Liver (tissue), 8 donors: ENCODE measurements at regions not wholly inside any gene's neighbourhood (a gene's known extent, or its start where the extent isn't known, plus 50 kb on each side); places are given as distances from the start of the nearest gene placed in this dataset.

Experiments
- DNase-seq: peaks from one replicate; pipeline ENCODE4 v3.0.0-alpha.2; 2017; ENCODE audit warnings: low spot score
- H3K27ac ChIP-seq, 2 donors: one replicate each; pipeline ENCODE4 v1.7.0; 2013; ENCODE audit warnings: inconsistent platforms in 2 of 2, low read length in 2 of 2, control low read depth in 1 of 2, low read depth in 1 of 2, mild to moderate bottlenecking in 1 of 2
- H3K27me3 ChIP-seq, 4 donors: one replicate each; pipeline versions ENCODE4 v1.6.1 to v1.7.0; 2013; ENCODE audit warnings: low read length in 3 of 4, inconsistent platforms in 1 of 4, mild to moderate bottlenecking in 1 of 4, moderate library complexity in 1 of 4; ENCODE audit not compliant: control insufficient read depth in 4 of 4, insufficient read depth in 4 of 4
- H3K36me3 ChIP-seq, 4 donors: one replicate each; pipeline versions ENCODE4 v1.6.1 to v1.7.0; 2013; ENCODE audit warnings: low read length in 3 of 4, mild to moderate bottlenecking in 3 of 4, low read depth in 1 of 4, moderate library complexity in 1 of 4; ENCODE audit not compliant: control insufficient read depth in 4 of 4, insufficient read depth in 3 of 4
- H3K4me1 ChIP-seq, 4 donors: one replicate each; pipeline versions ENCODE4 v1.6.1 to v1.7.0; 2013; ENCODE audit warnings: low read length in 3 of 4, mild to moderate bottlenecking in 3 of 4, moderate library complexity in 1 of 4; ENCODE audit not compliant: control insufficient read depth in 4 of 4, insufficient read depth in 4 of 4
- H3K4me3 ChIP-seq, 3 donors: one replicate each; pipeline versions ENCODE4 v1.6.1 to v1.7.0; 2013; ENCODE audit warnings: low read length in 3 of 3, control low read depth in 1 of 3, low read depth in 1 of 3, mild to moderate bottlenecking in 1 of 3
- H3K9ac ChIP-seq, 2 donors: one replicate each; pipeline ENCODE4 v1.7.0; 2013; ENCODE audit warnings: low read length in 2 of 2, mild to moderate bottlenecking in 2 of 2, moderate library complexity in 2 of 2, control low read depth in 1 of 2, low read depth in 1 of 2
- H3K9me3 ChIP-seq, 4 donors: one replicate each; pipeline versions ENCODE4 v1.6.1 to v1.7.0; 2013; ENCODE audit warnings: low read length in 3 of 4; ENCODE audit not compliant: control insufficient read depth in 4 of 4
- FOXA1 ChIP-seq: IDR thresholded peaks from 2 replicates; pipeline ENCODE4 v1.6.1; 2016; ENCODE audit warnings: antibody characterized with exemption
- FOXA2 ChIP-seq: IDR thresholded peaks from 2 replicates; pipeline ENCODE4 v1.6.1; 2016; ENCODE audit warnings: antibody characterized with exemption
- GABPA ChIP-seq, 2 donors: IDR thresholded peaks in 1 of 2; conservative IDR thresholded peaks in 1 of 2; 2 replicates each; pipeline ENCODE4 v1.6.1; 2016; ENCODE audit warnings: antibody characterized with exemption in 2 of 2, mild to moderate bottlenecking in 1 of 2, moderate library complexity in 1 of 2
- HNF4A ChIP-seq, 2 donors: conservative IDR thresholded peaks; 2 replicates each; pipeline ENCODE4 v1.6.1; 2016; ENCODE audit warnings: antibody characterized with exemption in 2 of 2, mild to moderate bottlenecking in 2 of 2
- HNF4G ChIP-seq: IDR thresholded peaks from 2 replicates; pipeline ENCODE4 v1.6.1; 2016; ENCODE audit warnings: antibody characterized with exemption
- JUND ChIP-seq, 2 donors: IDR thresholded peaks; 2 replicates each; pipeline ENCODE4 v1.6.1; 2016; ENCODE audit warnings: antibody characterized with exemption in 2 of 2
- NR2F2 ChIP-seq: IDR thresholded peaks from 2 replicates; pipeline ENCODE4 v1.6.1; 2016; ENCODE audit warnings: antibody characterized with exemption
- RXRA ChIP-seq, 2 donors: IDR thresholded peaks; 2 replicates each; pipeline ENCODE4 v1.6.1; 2017 to 2018; ENCODE audit warnings: antibody characterized with exemption in 2 of 2, mild to moderate bottlenecking in 1 of 2
- SP1 ChIP-seq: IDR thresholded peaks from 2 replicates; pipeline ENCODE4 v1.6.1; 2018; ENCODE audit warnings: antibody characterized with exemption, mild to moderate bottlenecking
- TAF1 ChIP-seq: conservative IDR thresholded peaks from 2 replicates; pipeline ENCODE4 v1.6.1; 2016; ENCODE audit warnings: antibody characterized with exemption, mild to moderate bottlenecking
- YY1 ChIP-seq: IDR thresholded peaks from 2 replicates; pipeline ENCODE4 v1.6.1; 2016; ENCODE audit warnings: antibody characterized with exemption, mild to moderate bottlenecking
- WGBS: extraction: QIAGEN DNeasy Blood & Tissue Kit; methylation state at CpG from one replicate; pipeline ENCODE4 v1.1.7; 2013; 5-methylcytosine and 5-hydroxymethylcytosine counted together
- TF ChIP-seq, protein P1 (sequence below): IDR thresholded peaks from 2 replicates; pipeline ENCODE4 v1.6.1; 2016; ENCODE audit warnings: antibody characterized with exemption
- TF ChIP-seq, protein P2 (sequence below): IDR thresholded peaks from 2 replicates; pipeline ENCODE4 v1.6.1; 2016; ENCODE audit warnings: antibody characterized with exemption, mild to moderate bottlenecking
- TF ChIP-seq, protein P3 (sequence below): IDR thresholded peaks from 2 replicates; pipeline ENCODE4 v1.6.1; 2016; ENCODE audit warnings: antibody characterized with exemption
- TF ChIP-seq, protein P4 (sequence below): IDR thresholded peaks from 2 replicates; pipeline ENCODE4 v1.6.1; 2016; ENCODE audit warnings: antibody characterized with exemption
- TF ChIP-seq, protein P5 (sequence below): fragments of 150-350 bp; IDR thresholded peaks from 2 replicates; pipeline ENCODE4 v1.5.1; 2017; ENCODE audit warnings: improper control_type of control experiment, low read depth, low read length; ENCODE audit not compliant: missing input control
- donor health status: healthy.
- donor health status: healthy.
- donor health status: healthy.
- donor health status: healthy.
- donor health status: healthy.

DNA sequence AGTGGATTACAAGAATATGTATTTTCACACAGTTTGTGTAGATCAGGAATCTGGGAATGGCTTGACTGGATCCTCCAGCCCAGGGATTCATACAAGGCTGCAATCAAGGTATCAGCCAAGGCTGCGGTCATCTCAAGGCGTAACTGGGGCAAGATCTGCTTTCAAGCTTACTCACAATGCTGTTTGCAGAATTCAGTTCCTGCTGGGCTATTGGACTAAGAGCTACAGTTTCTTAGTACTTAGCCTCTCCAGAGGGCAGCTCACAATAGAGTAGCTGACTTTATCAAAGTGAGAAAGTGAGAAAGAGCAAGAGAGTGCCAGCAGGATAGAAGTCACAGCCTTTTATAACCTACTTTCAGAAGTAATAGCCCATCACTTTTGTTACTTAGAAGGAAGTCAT lies 211.0 kb downstream of the MAP2K6 start:
- 68% methylated on average over 2 of the region's 2 CpGs for WGBS
- Histone ChIP-seq H3K9ac (no peak overlapping the region), H3K4me1 (no peaks in the 10 kb centered on the region), H3K27ac (no peak overlapping the region), H3K9me3 (peaks cover 0 to 3% (median 0%) of the 10 kb centered on the region in 4 donors), H3K27me3 (peaks cover 0 to 14% (median 0%) of the 10 kb centered on the region in 4 donors), H3K4me3 (no peak overlapping the region), H3K36me3 (no peaks in the 10 kb centered on the region)
- TF ChIP-seq TAF1 (no peak), FOXA1 (no peak), YY1 (no peak), FOXA2 (no peak), NR2F2 (no peak), HNF4A (conservative IDR thresholded peaks at IDR 0.05) (no peak), RXRA (IDR thresholded peaks at IDR 0.05) (no peak), SP1 (no peak)
- TF ChIP-seq, protein P1, sequence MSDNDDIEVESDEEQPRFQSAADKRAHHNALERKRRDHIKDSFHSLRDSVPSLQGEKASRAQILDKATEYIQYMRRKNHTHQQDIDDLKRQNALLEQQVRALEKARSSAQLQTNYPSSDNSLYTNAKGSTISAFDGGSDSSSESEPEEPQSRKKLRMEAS = no peak
- TF ChIP-seq, protein P2, sequence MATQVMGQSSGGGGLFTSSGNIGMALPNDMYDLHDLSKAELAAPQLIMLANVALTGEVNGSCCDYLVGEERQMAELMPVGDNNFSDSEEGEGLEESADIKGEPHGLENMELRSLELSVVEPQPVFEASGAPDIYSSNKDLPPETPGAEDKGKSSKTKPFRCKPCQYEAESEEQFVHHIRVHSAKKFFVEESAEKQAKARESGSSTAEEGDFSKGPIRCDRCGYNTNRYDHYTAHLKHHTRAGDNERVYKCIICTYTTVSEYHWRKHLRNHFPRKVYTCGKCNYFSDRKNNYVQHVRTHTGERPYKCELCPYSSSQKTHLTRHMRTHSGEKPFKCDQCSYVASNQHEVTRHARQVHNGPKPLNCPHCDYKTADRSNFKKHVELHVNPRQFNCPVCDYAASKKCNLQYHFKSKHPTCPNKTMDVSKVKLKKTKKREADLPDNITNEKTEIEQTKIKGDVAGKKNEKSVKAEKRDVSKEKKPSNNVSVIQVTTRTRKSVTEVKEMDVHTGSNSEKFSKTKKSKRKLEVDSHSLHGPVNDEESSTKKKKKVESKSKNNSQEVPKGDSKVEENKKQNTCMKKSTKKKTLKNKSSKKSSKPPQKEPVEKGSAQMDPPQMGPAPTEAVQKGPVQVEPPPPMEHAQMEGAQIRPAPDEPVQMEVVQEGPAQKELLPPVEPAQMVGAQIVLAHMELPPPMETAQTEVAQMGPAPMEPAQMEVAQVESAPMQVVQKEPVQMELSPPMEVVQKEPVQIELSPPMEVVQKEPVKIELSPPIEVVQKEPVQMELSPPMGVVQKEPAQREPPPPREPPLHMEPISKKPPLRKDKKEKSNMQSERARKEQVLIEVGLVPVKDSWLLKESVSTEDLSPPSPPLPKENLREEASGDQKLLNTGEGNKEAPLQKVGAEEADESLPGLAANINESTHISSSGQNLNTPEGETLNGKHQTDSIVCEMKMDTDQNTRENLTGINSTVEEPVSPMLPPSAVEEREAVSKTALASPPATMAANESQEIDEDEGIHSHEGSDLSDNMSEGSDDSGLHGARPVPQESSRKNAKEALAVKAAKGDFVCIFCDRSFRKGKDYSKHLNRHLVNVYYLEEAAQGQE = no peak
- DNase-seq = no peak

DNA sequence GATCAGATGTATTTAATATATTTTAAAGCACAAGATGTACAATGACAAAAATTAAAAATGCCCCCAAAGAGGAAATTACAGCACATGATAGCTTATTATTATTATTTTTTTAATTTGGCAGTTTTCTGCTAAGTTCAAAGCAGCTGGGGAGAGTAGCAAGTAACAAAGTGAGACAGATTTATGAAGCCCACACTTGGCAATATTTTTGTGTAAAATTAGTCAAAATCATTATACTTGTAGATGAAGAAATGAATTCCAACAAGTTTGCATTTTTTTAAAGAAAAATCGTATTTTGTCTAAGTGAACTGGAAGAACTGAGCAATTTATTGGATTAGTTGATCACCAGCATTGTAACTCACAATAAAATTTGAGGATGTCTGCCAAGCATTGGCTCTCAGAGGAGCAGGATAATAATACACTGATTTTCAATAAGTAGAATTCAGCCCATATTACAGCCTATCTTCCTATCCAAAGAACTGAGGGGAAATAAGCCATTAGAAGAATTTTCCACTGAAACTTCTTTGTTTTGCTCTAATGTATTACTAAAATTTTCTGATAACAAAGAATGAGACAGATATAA lies 215.6 kb downstream of the MAP2K6 start:
- peaks cover 0 to 3% (median 0%) of the 10 kb centered on the region in 4 donors for H3K27me3 ChIP-seq
- H3K36me3 ChIP-seq = no peaks in the 10 kb centered on the region
- TF ChIP-seq, protein P3, sequence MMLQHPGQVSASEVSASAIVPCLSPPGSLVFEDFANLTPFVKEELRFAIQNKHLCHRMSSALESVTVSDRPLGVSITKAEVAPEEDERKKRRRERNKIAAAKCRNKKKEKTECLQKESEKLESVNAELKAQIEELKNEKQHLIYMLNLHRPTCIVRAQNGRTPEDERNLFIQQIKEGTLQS = no peak
- TF ChIP-seq FOXA1 (no peak), NR2F2 (no peak), HNF4A (conservative IDR thresholded peaks at IDR 0.05) (no peak), YY1 (no peak), RXRA (IDR thresholded peaks at IDR 0.05) (no peak), JUND (IDR thresholded peaks at IDR 0.05) (no peak), HNF4G (no peak), GABPA (IDR thresholded peaks at IDR 0.05 in 1 of 2, conservative IDR thresholded peaks at IDR 0.05 in 1 of 2) (no peak), TAF1 (no peak), SP1 (no peak), FOXA2 (no peak)
- TF ChIP-seq, protein P4, sequence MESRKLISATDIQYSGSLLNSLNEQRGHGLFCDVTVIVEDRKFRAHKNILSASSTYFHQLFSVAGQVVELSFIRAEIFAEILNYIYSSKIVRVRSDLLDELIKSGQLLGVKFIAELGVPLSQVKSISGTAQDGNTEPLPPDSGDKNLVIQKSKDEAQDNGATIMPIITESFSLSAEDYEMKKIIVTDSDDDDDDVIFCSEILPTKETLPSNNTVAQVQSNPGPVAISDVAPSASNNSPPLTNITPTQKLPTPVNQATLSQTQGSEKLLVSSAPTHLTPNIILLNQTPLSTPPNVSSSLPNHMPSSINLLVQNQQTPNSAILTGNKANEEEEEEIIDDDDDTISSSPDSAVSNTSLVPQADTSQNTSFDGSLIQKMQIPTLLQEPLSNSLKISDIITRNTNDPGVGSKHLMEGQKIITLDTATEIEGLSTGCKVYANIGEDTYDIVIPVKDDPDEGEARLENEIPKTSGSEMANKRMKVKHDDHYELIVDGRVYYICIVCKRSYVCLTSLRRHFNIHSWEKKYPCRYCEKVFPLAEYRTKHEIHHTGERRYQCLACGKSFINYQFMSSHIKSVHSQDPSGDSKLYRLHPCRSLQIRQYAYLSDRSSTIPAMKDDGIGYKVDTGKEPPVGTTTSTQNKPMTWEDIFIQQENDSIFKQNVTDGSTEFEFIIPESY = no peak
- TF ChIP-seq, protein P5, sequence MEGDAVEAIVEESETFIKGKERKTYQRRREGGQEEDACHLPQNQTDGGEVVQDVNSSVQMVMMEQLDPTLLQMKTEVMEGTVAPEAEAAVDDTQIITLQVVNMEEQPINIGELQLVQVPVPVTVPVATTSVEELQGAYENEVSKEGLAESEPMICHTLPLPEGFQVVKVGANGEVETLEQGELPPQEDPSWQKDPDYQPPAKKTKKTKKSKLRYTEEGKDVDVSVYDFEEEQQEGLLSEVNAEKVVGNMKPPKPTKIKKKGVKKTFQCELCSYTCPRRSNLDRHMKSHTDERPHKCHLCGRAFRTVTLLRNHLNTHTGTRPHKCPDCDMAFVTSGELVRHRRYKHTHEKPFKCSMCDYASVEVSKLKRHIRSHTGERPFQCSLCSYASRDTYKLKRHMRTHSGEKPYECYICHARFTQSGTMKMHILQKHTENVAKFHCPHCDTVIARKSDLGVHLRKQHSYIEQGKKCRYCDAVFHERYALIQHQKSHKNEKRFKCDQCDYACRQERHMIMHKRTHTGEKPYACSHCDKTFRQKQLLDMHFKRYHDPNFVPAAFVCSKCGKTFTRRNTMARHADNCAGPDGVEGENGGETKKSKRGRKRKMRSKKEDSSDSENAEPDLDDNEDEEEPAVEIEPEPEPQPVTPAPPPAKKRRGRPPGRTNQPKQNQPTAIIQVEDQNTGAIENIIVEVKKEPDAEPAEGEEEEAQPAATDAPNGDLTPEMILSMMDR = no peak
- no peak overlapping the region for H3K27ac ChIP-seq
- no peak overlapping the region for H3K9ac ChIP-seq
- H3K4me1 ChIP-seq = no peaks in the 10 kb centered on the region
- 68% methylated on average over 1 of the region's 1 CpG for WGBS
- H3K9me3 ChIP-seq = no peaks in the 10 kb centered on the region
- no peak overlapping the region for H3K4me3 ChIP-seq
- DNase-seq = no peak
